ENCODE measurements at regions not wholly inside any gene's neighbourhood (a gene's known extent, or its start where the extent isn't known, plus 50 kb on each side); places are given as distances from the start of the nearest gene placed in this dataset.

DNA sequence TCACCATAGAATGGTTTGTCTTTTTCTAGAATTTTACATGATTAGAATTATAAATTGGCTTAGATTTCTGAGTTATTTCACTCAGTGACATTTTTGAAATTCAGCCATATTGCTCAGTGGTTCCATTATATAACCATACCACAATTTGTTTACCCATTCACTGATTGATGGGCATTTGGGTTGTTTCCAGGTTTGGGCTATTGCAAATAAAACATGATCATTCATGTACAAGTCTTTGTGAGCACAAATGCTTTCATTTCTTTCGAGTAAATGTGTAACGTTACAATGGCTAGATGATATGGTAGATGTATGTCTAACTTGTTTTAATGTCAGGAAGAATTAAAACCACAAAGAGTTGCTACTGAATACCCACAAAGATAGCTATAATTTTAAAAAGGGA lies 279.9 kb upstream of the TARS1 start:
- no peak for TF ChIP-seq POLR2A (IDR thresholded peaks at IDR 0.05; ENCODE audit: low read depth, low read length)
- no peak for TF ChIP-seq TAF1 (IDR thresholded peaks at IDR 0.05; ENCODE audit: borderline replicate concordance, low read depth, low read length)
- no peak for TF ChIP-seq POLR2AphosphoS5 (IDR thresholded peaks at IDR 0.05; ENCODE audit: low read depth, low read length)
